Heart left ventricle (tissue), 13 donors: ENCODE measurements at regions not wholly inside any gene's neighbourhood (a gene's known extent, or its start where the extent isn't known, plus 50 kb on each side); places are given as distances from the start of the nearest gene placed in this dataset.

Source experiments
- POLR2A ChIP-seq, 2 donors: fragments of 450-650 bp; IDR thresholded peaks; one replicate each; pipeline ENCODE4 v1.6.1; 2017; ENCODE audit warnings: antibody characterized with exemption in 2 of 2, mild to moderate bottlenecking in 2 of 2, moderate library complexity in 2 of 2
- TF ChIP-seq, protein P1 (sequence below), 12 donors: fragments of 200-600 bp; sonication (generic) in 4 of 12; IDR thresholded peaks; one replicate each; pipeline versions ENCODE4 v1.5.0 to v1.8.0; 2018 to 2022; ENCODE audit warnings: antibody characterized with exemption in 12 of 12, mild to moderate bottlenecking in 5 of 12
- donor health status: ischemic (EF 13 %, LVEDD 7.1; RV severe dilation, severe dysfunction).
- donor health status: DM: no; HTN: yes; CAD: no.
- donor health status: DM: no; HTN: no; CAD: no.
- donor health status: ischemic (EF 25% LVEDD 6.9; RV normal size, moderate dysfunction).
- donor health status: ischemic (EF 25% LVEDD 5.7; RV mildly dilated, moderate dysfunction).
- donor health status: ischemic (EF 35%, LVEDD 5.7; RV mildly dilated, moderate dysfunction).
- donor health status: nonischemic (EF 11% LVEDD 7.7; RV severe dilation, severe dysfunction).
- donor health status: DM: yes; HTN: yes; CAD: no.
- donor health status: PGD.
- donor health status: ischemic (EF 29% LVEDD 5.4; RV normal size, mild dysfunction).
- donor health status: nonischemic (EF 23%, LVEDD 6.1; RV moderate dilation, normal function).

DNA sequence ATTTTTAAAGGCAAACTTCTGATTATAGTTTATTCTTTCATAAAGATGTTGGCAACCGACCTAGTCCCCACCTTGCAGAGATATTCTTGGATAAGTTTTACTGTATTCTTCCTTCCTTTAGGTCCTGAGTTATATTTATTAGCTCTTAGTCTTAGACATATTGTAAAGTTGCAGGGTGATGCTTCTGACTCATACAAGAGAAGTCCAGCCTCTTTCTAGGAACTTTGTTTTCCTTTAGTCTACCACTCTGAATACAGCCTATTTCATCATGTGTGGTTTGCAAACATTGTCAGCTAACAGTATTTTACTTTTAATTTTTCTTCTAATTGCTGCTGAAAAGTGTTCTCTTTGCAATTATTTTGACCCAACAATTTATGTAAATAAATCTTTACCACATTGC lies 686.7 kb downstream of the COL12A1 start:
- TF ChIP-seq, protein P1, sequence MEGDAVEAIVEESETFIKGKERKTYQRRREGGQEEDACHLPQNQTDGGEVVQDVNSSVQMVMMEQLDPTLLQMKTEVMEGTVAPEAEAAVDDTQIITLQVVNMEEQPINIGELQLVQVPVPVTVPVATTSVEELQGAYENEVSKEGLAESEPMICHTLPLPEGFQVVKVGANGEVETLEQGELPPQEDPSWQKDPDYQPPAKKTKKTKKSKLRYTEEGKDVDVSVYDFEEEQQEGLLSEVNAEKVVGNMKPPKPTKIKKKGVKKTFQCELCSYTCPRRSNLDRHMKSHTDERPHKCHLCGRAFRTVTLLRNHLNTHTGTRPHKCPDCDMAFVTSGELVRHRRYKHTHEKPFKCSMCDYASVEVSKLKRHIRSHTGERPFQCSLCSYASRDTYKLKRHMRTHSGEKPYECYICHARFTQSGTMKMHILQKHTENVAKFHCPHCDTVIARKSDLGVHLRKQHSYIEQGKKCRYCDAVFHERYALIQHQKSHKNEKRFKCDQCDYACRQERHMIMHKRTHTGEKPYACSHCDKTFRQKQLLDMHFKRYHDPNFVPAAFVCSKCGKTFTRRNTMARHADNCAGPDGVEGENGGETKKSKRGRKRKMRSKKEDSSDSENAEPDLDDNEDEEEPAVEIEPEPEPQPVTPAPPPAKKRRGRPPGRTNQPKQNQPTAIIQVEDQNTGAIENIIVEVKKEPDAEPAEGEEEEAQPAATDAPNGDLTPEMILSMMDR (IDR thresholded peaks at IDR 0.05), result no peak
- TF ChIP-seq POLR2A (IDR thresholded peaks at IDR 0.05), result no peak
